B cell (primary cell): ENCODE measurements at regions not wholly inside any gene's neighbourhood (a gene's known extent, or its start where the extent isn't known, plus 50 kb on each side); places are given as distances from the start of the nearest gene placed in this dataset.

Source experiments
- ATAC-seq: fragments of 200-7000 bp; cut with Tn5 transposase; one replicate; pipeline ENCODE4 v1.10.0; 2021; ENCODE audit warnings: low read depth, mild to moderate bottlenecking, moderate number of reproducible peaks, moderate library complexity
- CTCF ChIA-PET: fragments of 350-600 bp; sonication (Branson Sonifier 250); formaldehyde crosslinking; loops from one replicate; lab custom pipeline; 2021; ENCODE audit warnings: antibody characterized with exemption, inconsistent platforms; lab: Charles Lee
- POLR2A ChIA-PET: fragments of 350-600 bp; sonication (Branson Sonifier 250); formaldehyde crosslinking; loops from one replicate; lab custom pipeline; 2021; ENCODE audit warnings: antibody characterized with exemption; lab: Charles Lee
- DNase-seq: peaks from one replicate; pipeline ENCODE4 v3.0.0; 2013
- H2AFZ ChIP-seq: 2 replicates; pipeline ENCODE4 v1.6.1; 2012; ENCODE audit warnings: mild to moderate bottlenecking, low read depth, low read length; ENCODE audit not compliant: insufficient read depth, poor library complexity, severe bottlenecking
- H3K27ac ChIP-seq, 2 donors: 1 replicate in 1 of 2; 2 replicates in 1 of 2; pipeline ENCODE4 v1.5.1; 2012 to 2013; ENCODE audit warnings: low read length in 2 of 2, mild to moderate bottlenecking in 2 of 2, moderate library complexity in 1 of 2
- H3K27me3 ChIP-seq, 4 experiments: fragments of 200-600 bp in 1 of 4; sonication (generic) in 1 of 4; replicated peaks in 1 of 4; 1 replicate in 2 of 4; 2 replicates in 2 of 4; pipeline versions ENCODE4 v1.6.1 to v1.7.0; 2013 to 2016; ENCODE audit warnings: low read length in 3 of 4, mild to moderate bottlenecking in 2 of 4, mixed read lengths in 1 of 4, moderate library complexity in 1 of 4; ENCODE audit not compliant: insufficient read depth in 4 of 4, control insufficient read depth in 3 of 4; ENCODE audit errors: control extremely low read depth in 1 of 4
- H3K36me3 ChIP-seq, 2 experiments: replicated peaks in 1 of 2; 1 replicate in 1 of 2; 2 replicates in 1 of 2; pipeline versions ENCODE4 v1.6.1 to v1.7.1; 2013; ENCODE audit warnings: low read length in 1 of 2; ENCODE audit not compliant: insufficient read depth in 2 of 2, control insufficient read depth in 1 of 2; ENCODE audit errors: control extremely low read depth in 1 of 2, extremely low read depth in 1 of 2
- H3K4me1 ChIP-seq, 2 donors: fragments of 200-600 bp in 1 of 2; sonication (generic) in 1 of 2; 1 replicate in 1 of 2; 2 replicates in 1 of 2; pipeline versions ENCODE4 v1.5.1 to v1.6.1; 2013 to 2017; ENCODE audit warnings: low read length in 2 of 2; ENCODE audit not compliant: control insufficient read depth in 2 of 2, insufficient read depth in 2 of 2
- H3K4me2 ChIP-seq: replicated peaks from 2 replicates; pipeline ENCODE3; 2012; ENCODE audit warnings: mild to moderate bottlenecking, low read depth, low read length; ENCODE audit not compliant: poor library complexity, severe bottlenecking
- H3K4me3 ChIP-seq, 5 experiments: fragments of 200-600 bp in 1 of 5; sonication (generic) in 1 of 5; 1 replicate in 3 of 5; 2 replicates in 2 of 5; pipeline versions ENCODE4 v1.5.1 to v1.7.0; 2011 to 2016; ENCODE audit warnings: low read length in 4 of 5, mild to moderate bottlenecking in 4 of 5, low read depth in 2 of 5, control low read depth in 1 of 5, moderate library complexity in 1 of 5; ENCODE audit not compliant: insufficient read depth in 1 of 5; ENCODE audit errors: control extremely low read depth in 1 of 5, extremely low read depth in 1 of 5
- H3K79me2 ChIP-seq: fragments of 200-600 bp; sonication (generic); one replicate; pipeline ENCODE4 v1.6.0; 2016; ENCODE audit warnings: low read length; ENCODE audit not compliant: control insufficient read depth, insufficient read depth
- H3K9ac ChIP-seq: fragments of 200-600 bp; sonication (generic); 2 replicates; pipeline ENCODE4 v1.6.1; 2017; ENCODE audit warnings: mild to moderate bottlenecking, low read length, moderate library complexity
- H3K9me3 ChIP-seq, 3 donors: one replicate each; pipeline versions ENCODE4 v1.6.1 to v1.7.1; 2013; ENCODE audit warnings: low read length in 2 of 3; ENCODE audit not compliant: control insufficient read depth in 2 of 3, insufficient read depth in 1 of 3; ENCODE audit errors: control extremely low read depth in 1 of 3
- H4K20me1 ChIP-seq: 2 replicates; pipeline ENCODE4 v1.6.0; 2012; ENCODE audit warnings: mild to moderate bottlenecking, low read length; ENCODE audit not compliant: insufficient read depth, control insufficient read depth, poor library complexity, severe bottlenecking
- H3K27ac Mint-ChIP-seq: one replicate; pipeline ENCODE4 v1.8.0; 2021; ENCODE audit warnings: mixed read lengths
- H3K27me3 Mint-ChIP-seq: one replicate; pipeline ENCODE4 v1.8.0; 2021; ENCODE audit warnings: mixed read lengths
- H3K4me1 Mint-ChIP-seq: one replicate; pipeline ENCODE4 v1.8.0; 2021; ENCODE audit warnings: mixed read lengths
- H3K4me3 Mint-ChIP-seq: one replicate; pipeline ENCODE4 v1.8.0; 2021; ENCODE audit warnings: mixed read lengths
- H3K9me3 Mint-ChIP-seq: one replicate; pipeline ENCODE4 v1.8.0; 2022; ENCODE audit warnings: mixed read lengths; ENCODE audit not compliant: insufficient read depth
- CTCF ChIP-seq: fragments of 200-600 bp; IDR thresholded peaks from one replicate; pipeline ENCODE4 v1.8.0; 2022; ENCODE audit warnings: antibody characterized with exemption, mild to moderate bottlenecking
- EZH2 ChIP-seq: IDR thresholded peaks from 2 replicates; pipeline ENCODE4 v1.6.1; 2012; ENCODE audit warnings: borderline replicate concordance, low read depth, mild to moderate bottlenecking, moderate library complexity, low read length; ENCODE audit not compliant: insufficient read depth, poor library complexity, severe bottlenecking
- WGBS: methylation state at CpG from one replicate; pipeline ENCODE4 v1.1.5; 2013; ENCODE audit warnings: missing lambda C conversion rate; ENCODE audit not compliant: insufficient coverage; 5-methylcytosine and 5-hydroxymethylcytosine counted together
- intact Hi-C: fragments of 100-400 bp; cut with micrococcal nuclease; formaldehyde crosslinking; loops from one replicate; pipeline ENCODE4 v1.10.0; 2022

GRCh38 chr10:9069136-9069535 lies 1014.6 kb downstream of the GATA3 start:
- no peaks in the 10 kb centered on the region for H3K27me3 Mint-ChIP-seq
- H3K27ac Mint-ChIP-seq = no peak overlapping the region

GRCh38 chr10:9075420-9075819 lies 1020.9 kb downstream of the GATA3 start:
- no peak overlapping the region for H3K27ac Mint-ChIP-seq
- TF ChIP-seq CTCF (no peak), EZH2 (no peak)
- H3K36me3 ChIP-seq = no peaks in the 10 kb centered on the region
- H3K27me3 ChIP-seq = no peaks in the 10 kb centered on the region
- intact Hi-C loops = no loop called here
- no peak overlapping the region for H3K4me3 ChIP-seq
- no peaks in the 10 kb centered on the region for H3K4me1 Mint-ChIP-seq
- ATAC-seq = no peak
- ChIA-PET POLR2A (no interaction called here), CTCF (no interaction called here)
- no peak overlapping the region for H3K27ac ChIP-seq
- WGBS = no CpG with 5 or more reads among the region's 1 CpG
- no peak for DNase-seq
- H3K27me3 Mint-ChIP-seq = no peaks in the 10 kb centered on the region
- no peaks in the 10 kb centered on the region for H3K9me3 Mint-ChIP-seq
- no peak overlapping the region for H3K4me3 Mint-ChIP-seq
- no peak overlapping the region for H2AFZ ChIP-seq
- H3K79me2 ChIP-seq = no peaks in the 10 kb centered on the region
- no peaks in the 10 kb centered on the region for H3K4me1 ChIP-seq
- H3K9me3 ChIP-seq = no peaks in the 10 kb centered on the region
- no peaks in the 10 kb centered on the region for H4K20me1 ChIP-seq
- no peak overlapping the region for H3K4me2 ChIP-seq
- H3K9ac ChIP-seq = no peak overlapping the region

More at GRCh38 chr10:9069136-9069535, 1014.6 kb downstream of the GATA3 start:
- intact Hi-C loops = no loop called here
- Histone ChIP-seq H4K20me1 (no peaks in the 10 kb centered on the region), H2AFZ (no peak overlapping the region), H3K36me3 (no peaks in the 10 kb centered on the region), H3K4me2 (no peak overlapping the region), H3K4me3 (no peak overlapping the region), H3K27me3 (no peaks in the 10 kb centered on the region), H3K79me2 (no peaks in the 10 kb centered on the region), H3K4me1 (no peaks in the 10 kb centered on the region), H3K27ac (no peak overlapping the region), H3K9me3 (no peaks in the 10 kb centered on the region), H3K9ac (no peak overlapping the region)
- CTCF ChIA-PET = no interaction called here
- H3K4me1 Mint-ChIP-seq = no peaks in the 10 kb centered on the region
- no peak overlapping the region for H3K4me3 Mint-ChIP-seq
- H3K9me3 Mint-ChIP-seq = peaks cover 6% of the 10 kb centered on the region
- TF ChIP-seq EZH2 (no peak), CTCF (no peak)
- no peak for DNase-seq
- ATAC-seq = no peak
- no CpG with 5 or more reads among the region's 4 CpGs for WGBS
- POLR2A ChIA-PET = no interaction called here
